ENCODE measurements at regions not wholly inside any gene's neighbourhood (a gene's known extent, or its start where the extent isn't known, plus 50 kb on each side); places are given as distances from the start of the nearest gene placed in this dataset.

GRCh38 chr5:97644896-97645295 lies 461.8 kb upstream of the RIOK2 start:
- no peaks in the 10 kb centered on the region for H3K36me3 ChIP-seq (ENCODE audit: control insufficient read depth, insufficient read depth, low read length)
- H3K36me3 Mint-ChIP-seq: no peaks in the 10 kb centered on the region
- no peak for DNase-seq
- H3K27ac Mint-ChIP-seq: no peak overlapping the region
- H3K4me1 Mint-ChIP-seq: no peaks in the 10 kb centered on the region
- H3K27me3 ChIP-seq (ENCODE audit: control insufficient read depth, insufficient read depth, low read length): no peaks in the 10 kb centered on the region
- no peak overlapping the region for H3K4me3 Mint-ChIP-seq
- WGBS (ENCODE audit: insufficient coverage): 100% methylated on average over 2 of the region's 2 CpGs
- no peaks in the 10 kb centered on the region for H3K4me1 ChIP-seq (ENCODE audit: control insufficient read depth, insufficient read depth, low read length)
- H3K9me3 ChIP-seq (ENCODE audit: control insufficient read depth, insufficient read depth, low read length): no peaks in the 10 kb centered on the region
- no peak for TF ChIP-seq CTCF (IDR thresholded peaks at IDR 0.05)
- intact Hi-C loops (cut with micrococcal nuclease): no loop called here
- no peak for ATAC-seq
- H3K27ac ChIP-seq (ENCODE audit: low read length): no peak overlapping the region
- H3K27me3 Mint-ChIP-seq (ENCODE audit: low read depth in 2 of 2): no peaks in the 10 kb centered on the region
- peaks cover 0 to 3% of the 10 kb centered on the region in 2 donors for H3K9me3 Mint-ChIP-seq
- H3K4me3 ChIP-seq (ENCODE audit: low read length): no peak overlapping the region

- TF ChIP-seq CTCF (IDR thresholded peaks at IDR 0.05): no peak
- Mint-ChIP-seq H3K4me1 (no peaks in the 10 kb centered on the region), H3K9me3 (peaks cover 0 to 2% of the 10 kb centered on the region in 2 donors), H3K27me3 (ENCODE audit: low read depth in 2 of 2) (no peaks in the 10 kb centered on the region), H3K36me3 (no peaks in the 10 kb centered on the region), H3K27ac (no peak overlapping the region), H3K4me3 (no peak overlapping the region)
- ATAC-seq: no peak
- H3K9me3 ChIP-seq (ENCODE audit: control insufficient read depth, insufficient read depth, low read length): no peaks in the 10 kb centered on the region
- H3K4me1 ChIP-seq (ENCODE audit: control insufficient read depth, insufficient read depth, low read length): no peaks in the 10 kb centered on the region
- intact Hi-C loops (cut with micrococcal nuclease): no loop called here
- no peak for DNase-seq
- no peaks in the 10 kb centered on the region for H3K36me3 ChIP-seq (ENCODE audit: control insufficient read depth, insufficient read depth, low read length)
- WGBS (ENCODE audit: insufficient coverage): no CpG with 5 or more reads among the region's 1 CpG
- no peak overlapping the region for H3K27ac ChIP-seq (ENCODE audit: low read length)
- no peaks in the 10 kb centered on the region for H3K27me3 ChIP-seq (ENCODE audit: control insufficient read depth, insufficient read depth, low read length)
- no peak overlapping the region for H3K4me3 ChIP-seq (ENCODE audit: low read length)
These were observed 474.2 kb upstream of the RIOK2 start for GRCh38 chr5:97657239-97657638.

- ATAC-seq (no peak), DNase-seq (no peak)
- WGBS (ENCODE audit: insufficient coverage): 69% methylated on average over 4 of the region's 4 CpGs
- H3K27me3 ChIP-seq (ENCODE audit: control insufficient read depth, insufficient read depth, low read length): no peaks in the 10 kb centered on the region
- intact Hi-C loops (cut with micrococcal nuclease): no loop called here
- H3K9me3 Mint-ChIP-seq: peaks cover 0 to 2% of the 10 kb centered on the region in 2 donors
- H3K4me3 ChIP-seq (ENCODE audit: low read length): no peak overlapping the region
- no peaks in the 10 kb centered on the region for H3K36me3 ChIP-seq (ENCODE audit: control insufficient read depth, insufficient read depth, low read length)
- H3K4me1 ChIP-seq (ENCODE audit: control insufficient read depth, insufficient read depth, low read length): no peaks in the 10 kb centered on the region
- no peak overlapping the region for H3K27ac Mint-ChIP-seq
- H3K27me3 Mint-ChIP-seq (ENCODE audit: low read depth in 2 of 2): no peaks in the 10 kb centered on the region
- H3K4me3 Mint-ChIP-seq: no peak overlapping the region
- H3K36me3 Mint-ChIP-seq: no peaks in the 10 kb centered on the region
- no peaks in the 10 kb centered on the region for H3K9me3 ChIP-seq (ENCODE audit: control insufficient read depth, insufficient read depth, low read length)
- no peak overlapping the region for H3K27ac ChIP-seq (ENCODE audit: low read length)
- no peak for TF ChIP-seq CTCF (IDR thresholded peaks at IDR 0.05)
- no peaks in the 10 kb centered on the region for H3K4me1 Mint-ChIP-seq
These were observed 475.3 kb upstream of the RIOK2 start for GRCh38 chr5:97658116-97658900.

- H3K27me3 ChIP-seq (ENCODE audit: control insufficient read depth, insufficient read depth, low read length): no peaks in the 10 kb centered on the region
- intact Hi-C loops (cut with micrococcal nuclease): no loop called here
- no peaks in the 10 kb centered on the region for H3K36me3 ChIP-seq (ENCODE audit: control insufficient read depth, insufficient read depth, low read length)
- no peaks in the 10 kb centered on the region for H3K4me1 ChIP-seq (ENCODE audit: control insufficient read depth, insufficient read depth, low read length)
- no peak overlapping the region for H3K4me3 ChIP-seq (ENCODE audit: low read length)
- Mint-ChIP-seq H3K4me3 (no peak overlapping the region), H3K27me3 (ENCODE audit: low read depth in 2 of 2) (no peaks in the 10 kb centered on the region), H3K36me3 (no peaks in the 10 kb centered on the region), H3K4me1 (no peaks in the 10 kb centered on the region), H3K27ac (no peak overlapping the region), H3K9me3 (peaks cover 0 to 7% of the 10 kb centered on the region in 2 donors)
- no CpG with 5 or more reads among the region's 2 CpGs for WGBS (ENCODE audit: insufficient coverage)
- TF ChIP-seq CTCF (IDR thresholded peaks at IDR 0.05): no peak
- no peak for DNase-seq
- H3K27ac ChIP-seq (ENCODE audit: low read length): no peak overlapping the region
- H3K9me3 ChIP-seq (ENCODE audit: control insufficient read depth, insufficient read depth, low read length): no peaks in the 10 kb centered on the region
- no peak for ATAC-seq
These were observed 483.7 kb upstream of the RIOK2 start for GRCh38 chr5:97666783-97667182.
